ENCODE measurements at regions not wholly inside any gene's neighbourhood (a gene's known extent, or its start where the extent isn't known, plus 50 kb on each side); places are given as distances from the start of the nearest gene placed in this dataset.

DNA sequence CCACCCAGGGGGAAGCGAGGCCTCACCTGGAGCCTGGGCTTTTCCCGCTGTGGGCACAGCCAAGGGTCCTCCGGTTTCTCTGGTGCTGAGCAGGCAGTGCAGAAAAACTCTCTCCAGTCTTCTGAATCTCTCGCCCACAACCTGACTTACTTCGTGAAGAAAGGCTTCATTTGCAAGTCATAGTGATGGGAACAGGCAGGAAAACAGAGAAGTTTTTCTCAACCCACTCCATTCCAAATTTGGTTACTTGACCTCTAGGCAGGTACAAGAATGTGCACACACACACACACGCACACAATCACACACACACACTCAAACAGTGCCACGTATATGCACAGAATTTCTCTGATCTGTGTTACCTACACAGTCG lies 524.5 kb downstream of the CD83 start:
- TF ChIP-seq CTCF (IDR thresholded peaks at IDR 0.05; ENCODE audit: poor library complexity, severe bottlenecking), result no peak
- Histone ChIP-seq H3K9me3 (ENCODE audit: severe bottlenecking) (no peaks in the 10 kb centered on the region), H3K36me3 (ENCODE audit: low read depth) (no peaks in the 10 kb centered on the region), H3K4me1 (ENCODE audit: insufficient read depth, poor library complexity, severe bottlenecking) (no peaks in the 10 kb centered on the region), H3K27ac (ENCODE audit: poor library complexity, severe bottlenecking) (no peak overlapping the region), H3K4me3 (ENCODE audit: severe bottlenecking) (no peak overlapping the region), H3K27me3 (ENCODE audit: insufficient read depth, poor library complexity, severe bottlenecking) (no peaks in the 10 kb centered on the region)
- no peak for DNase-seq (ENCODE audit: low spot score)
- no peak for ATAC-seq (ENCODE audit: low read depth)

GRCh38 chr6:14642842-14643241 lies 525.3 kb downstream of the CD83 start:
- ATAC-seq (ENCODE audit: low read depth) (no peak), DNase-seq (ENCODE audit: low spot score) (no peak)
- Histone ChIP-seq H3K4me1 (ENCODE audit: insufficient read depth, poor library complexity, severe bottlenecking) (no peaks in the 10 kb centered on the region), H3K36me3 (ENCODE audit: low read depth) (no peaks in the 10 kb centered on the region), H3K27ac (ENCODE audit: poor library complexity, severe bottlenecking) (no peak overlapping the region), H3K4me3 (ENCODE audit: severe bottlenecking) (no peak overlapping the region), H3K27me3 (ENCODE audit: insufficient read depth, poor library complexity, severe bottlenecking) (no peaks in the 10 kb centered on the region), H3K9me3 (ENCODE audit: severe bottlenecking) (no peaks in the 10 kb centered on the region)
- no peak for TF ChIP-seq CTCF (IDR thresholded peaks at IDR 0.05; ENCODE audit: poor library complexity, severe bottlenecking)

DNA sequence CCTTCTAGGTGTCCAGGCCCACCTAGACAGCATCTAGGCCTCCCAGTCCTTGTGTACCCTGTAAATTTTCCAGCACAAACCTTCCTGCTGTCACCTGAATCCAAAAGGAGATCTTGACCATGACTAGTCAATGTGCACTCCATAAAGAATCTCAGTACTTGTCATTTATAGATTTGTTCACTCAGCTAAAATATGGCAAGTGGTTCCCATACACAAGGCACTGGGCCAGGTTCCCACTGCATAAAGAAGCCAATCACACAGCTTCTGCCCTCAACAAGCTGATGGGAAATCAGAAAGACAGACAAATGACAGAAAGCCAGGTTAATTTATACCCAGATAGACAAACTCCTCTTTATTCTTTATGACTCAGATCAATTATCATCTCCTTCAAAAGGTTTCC lies 526.8 kb downstream of the CD83 start:
- DNase-seq (ENCODE audit: low spot score), result no peak

DNA sequence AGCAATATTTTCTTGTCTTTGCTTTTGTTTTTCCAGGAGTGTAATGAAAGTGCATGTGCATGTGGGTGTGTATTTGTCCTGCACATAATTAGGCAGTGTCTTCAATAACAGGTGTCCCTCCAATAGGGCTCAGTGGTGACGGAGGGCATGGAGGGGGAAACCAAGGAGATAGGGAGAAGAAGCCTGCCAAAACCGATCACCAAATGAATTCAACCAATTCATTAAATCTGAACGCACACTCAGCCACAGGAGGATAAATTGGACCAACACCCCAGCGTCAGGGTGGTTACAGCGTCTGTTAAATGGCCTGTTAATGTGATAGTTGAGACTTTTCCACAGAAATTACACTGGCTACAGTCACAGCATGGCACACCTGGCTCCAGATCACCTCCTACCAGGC lies 527.6 kb downstream of the CD83 start:
- H3K9me3 ChIP-seq (ENCODE audit: severe bottlenecking), result no peaks in the 10 kb centered on the region
- no peaks in the 10 kb centered on the region for H3K4me1 ChIP-seq (ENCODE audit: insufficient read depth, poor library complexity, severe bottlenecking)
- DNase-seq (ENCODE audit: low spot score) (no peak), ATAC-seq (ENCODE audit: low read depth) (no peak)
- no peaks in the 10 kb centered on the region for H3K36me3 ChIP-seq (ENCODE audit: low read depth)
- H3K4me3 ChIP-seq (ENCODE audit: severe bottlenecking), result no peak overlapping the region
- H3K27me3 ChIP-seq (ENCODE audit: insufficient read depth, poor library complexity, severe bottlenecking), result no peaks in the 10 kb centered on the region
- TF ChIP-seq CTCF (IDR thresholded peaks at IDR 0.05; ENCODE audit: poor library complexity, severe bottlenecking), result no peak
- H3K27ac ChIP-seq (ENCODE audit: poor library complexity, severe bottlenecking), result no peak overlapping the region

More for the DNA sequence above, 526.8 kb downstream of the CD83 start:
- Histone ChIP-seq H3K4me3 (ENCODE audit: severe bottlenecking) (no peak overlapping the region), H3K27ac (ENCODE audit: poor library complexity, severe bottlenecking) (no peak overlapping the region), H3K27me3 (ENCODE audit: insufficient read depth, poor library complexity, severe bottlenecking) (no peaks in the 10 kb centered on the region), H3K9me3 (ENCODE audit: severe bottlenecking) (no peaks in the 10 kb centered on the region), H3K36me3 (ENCODE audit: low read depth) (no peaks in the 10 kb centered on the region), H3K4me1 (ENCODE audit: insufficient read depth, poor library complexity, severe bottlenecking) (no peaks in the 10 kb centered on the region)
- no peak for TF ChIP-seq CTCF (IDR thresholded peaks at IDR 0.05; ENCODE audit: poor library complexity, severe bottlenecking)
- ATAC-seq (ENCODE audit: low read depth), result no peak

DNA sequence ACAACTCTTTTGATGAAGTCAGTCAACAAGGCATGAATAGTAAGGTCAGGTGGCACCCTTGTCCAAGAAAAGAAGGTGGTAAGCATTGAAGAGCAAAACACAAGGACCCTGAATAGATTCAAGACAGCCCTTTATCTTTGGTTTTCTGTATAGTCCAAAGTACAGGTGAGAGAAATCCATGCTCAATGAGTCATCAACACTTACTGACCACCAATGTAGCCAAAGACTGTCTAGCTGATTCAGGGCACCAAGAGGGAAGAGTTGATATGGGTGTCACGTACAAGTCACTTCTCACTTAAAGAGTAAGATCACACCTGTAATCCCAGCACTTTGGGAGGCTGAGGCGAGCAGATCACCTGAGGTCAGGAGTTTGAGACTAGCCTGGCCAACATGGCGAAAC lies 528.3 kb downstream of the CD83 start:
- Histone ChIP-seq H3K9me3 (ENCODE audit: severe bottlenecking) (no peaks in the 10 kb centered on the region), H3K27me3 (ENCODE audit: insufficient read depth, poor library complexity, severe bottlenecking) (no peaks in the 10 kb centered on the region), H3K4me1 (ENCODE audit: insufficient read depth, poor library complexity, severe bottlenecking) (no peaks in the 10 kb centered on the region), H3K27ac (ENCODE audit: poor library complexity, severe bottlenecking) (no peak overlapping the region), H3K4me3 (ENCODE audit: severe bottlenecking) (no peak overlapping the region), H3K36me3 (ENCODE audit: low read depth) (no peaks in the 10 kb centered on the region)
- TF ChIP-seq CTCF (IDR thresholded peaks at IDR 0.05; ENCODE audit: poor library complexity, severe bottlenecking), result no peak
- no peak for ATAC-seq (ENCODE audit: low read depth)
- no peak for DNase-seq (ENCODE audit: low spot score)
